Keratinocyte (primary cell): ENCODE measurements at regions not wholly inside any gene's neighbourhood (a gene's known extent, or its start where the extent isn't known, plus 50 kb on each side); places are given as distances from the start of the nearest gene placed in this dataset.

Experiments
- DNase-seq: peaks from one replicate; pipeline ENCODE4 v3.0.0-alpha.2; 2011; ENCODE audit warnings: low read depth, missing footprints, low spot score
- FAIRE-seq: peaks from 2 replicates; lab custom pipeline; 2011; peaks lifted over from hg19 to GRCh38; lab: Jason Lieb, UNC
- H2AFZ ChIP-seq: 2 replicates; pipeline ENCODE4 v1.6.0; 2012; ENCODE audit warnings: low read length, control low read depth, inconsistent platforms; ENCODE audit not compliant: control insufficient read depth
- H3K27ac ChIP-seq: 2 replicates; pipeline ENCODE4 v1.5.1; 2011; ENCODE audit warnings: low read length; ENCODE audit not compliant: control insufficient read depth, insufficient read depth
- H3K27me3 ChIP-seq: 3 replicates; pipeline ENCODE4 v1.6.0; 2011; ENCODE audit warnings: low read length; ENCODE audit not compliant: control insufficient read depth, insufficient read depth; ENCODE audit errors: extremely low read depth
- H3K36me3 ChIP-seq, 2 experiments: 2 replicates in 1 of 2; 3 replicates in 1 of 2; pipeline ENCODE4 v1.5.1; 2011; ENCODE audit warnings: low read length in 2 of 2, mild to moderate bottlenecking in 1 of 2; ENCODE audit not compliant: control insufficient read depth in 2 of 2, insufficient read depth in 2 of 2; ENCODE audit errors: extremely low read depth in 1 of 2
- H3K4me1 ChIP-seq: 3 replicates; pipeline ENCODE4 v1.5.1; 2011; ENCODE audit warnings: low read length; ENCODE audit not compliant: control insufficient read depth, insufficient read depth; ENCODE audit errors: extremely low read depth
- H3K4me2 ChIP-seq: 3 replicates; pipeline ENCODE4 v1.6.0; 2011; ENCODE audit warnings: low read depth, low read length; ENCODE audit not compliant: control insufficient read depth, insufficient read depth; ENCODE audit errors: extremely low read depth
- H3K4me3 ChIP-seq, 3 experiments: fragments of 200-600 bp in 1 of 3; sonication (generic) in 1 of 3; 2 replicates in 2 of 3; 3 replicates in 1 of 3; pipeline ENCODE4 v1.5.1; 2011 to 2016; ENCODE audit warnings: low read length in 3 of 3, mild to moderate bottlenecking in 3 of 3, control low read depth in 2 of 3, inconsistent platforms in 1 of 3, low read depth in 1 of 3, mixed read lengths in 1 of 3, mixed run types in 1 of 3, moderate library complexity in 1 of 3; ENCODE audit not compliant: control insufficient read depth in 2 of 3, insufficient read depth in 2 of 3; ENCODE audit errors: extremely low read depth in 1 of 3
- H3K79me2 ChIP-seq: 2 replicates; pipeline ENCODE4 v1.6.0; 2012; ENCODE audit warnings: low read length; ENCODE audit not compliant: control insufficient read depth, insufficient read depth
- H3K9ac ChIP-seq: 3 replicates; pipeline ENCODE4 v1.6.0; 2011; ENCODE audit warnings: low read length; ENCODE audit not compliant: control insufficient read depth, insufficient read depth; ENCODE audit errors: extremely low read depth
- H3K9me1 ChIP-seq: 3 replicates; pipeline ENCODE4 v1.6.0; 2011; ENCODE audit warnings: low read length; ENCODE audit not compliant: control insufficient read depth, insufficient read depth; ENCODE audit errors: extremely low read depth
- H3K9me3 ChIP-seq: 2 replicates; pipeline ENCODE4 v1.5.1; 2012; ENCODE audit warnings: low read depth, low read length; ENCODE audit not compliant: control insufficient read depth
- H4K20me1 ChIP-seq: 3 replicates; pipeline ENCODE4 v1.6.0; 2011; ENCODE audit warnings: low read length; ENCODE audit not compliant: control insufficient read depth, insufficient read depth; ENCODE audit errors: extremely low read depth
- EZH2 ChIP-seq: IDR thresholded peaks from one replicate; pipeline ENCODE4 v1.6.1; 2012; ENCODE audit warnings: inconsistent platforms, mild to moderate bottlenecking, low read length, moderate library complexity
- dilution Hi-C: fragments of 300-500 bp; cut with MboI; formaldehyde crosslinking; loops from one replicate; pipeline ENCODE4 v1.7.0; 2020; ENCODE audit warnings: low sequenced_read_pairs; ENCODE audit not compliant: extremely low pct_ligation_motif_present
- TF ChIP-seq, protein P1 (sequence below), 3 experiments: IDR thresholded peaks in 1 of 3; conservative IDR thresholded peaks in 1 of 3; optimal IDR thresholded peaks in 1 of 3; 2 replicates in 2 of 3; 3 replicates in 1 of 3; pipeline versions ENCODE3 to v1.5.1; 2011; ENCODE audit warnings: low read length in 3 of 3, mild to moderate bottlenecking in 3 of 3, moderate library complexity in 2 of 3, control low read depth in 1 of 3, inconsistent platforms in 1 of 3; ENCODE audit not compliant: insufficient read depth in 2 of 3; ENCODE audit errors: extremely low read depth in 1 of 3

DNA sequence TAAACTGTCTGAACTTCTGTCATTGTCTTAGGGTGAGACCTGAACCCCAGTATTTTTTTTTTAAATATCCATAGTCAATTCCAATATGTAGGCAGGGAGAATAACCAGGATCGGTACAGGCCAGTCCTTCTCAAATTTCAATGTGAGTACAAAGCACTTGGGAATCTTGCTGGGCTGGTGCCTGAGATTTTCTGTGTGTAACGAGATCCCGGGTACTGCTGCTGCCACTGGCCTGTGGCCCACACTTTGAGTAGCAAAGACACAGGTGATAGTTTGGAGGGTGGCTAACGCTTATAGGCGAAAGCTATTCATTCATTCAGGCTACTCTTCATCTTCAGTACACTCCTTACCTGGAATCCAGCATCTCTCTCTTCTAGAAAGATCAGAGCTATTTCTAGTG is 923.6 kb upstream of the TENM3 start:
- DNase-seq (no peak), FAIRE-seq (no peak)
- H4K20me1 ChIP-seq, result no peaks in the 10 kb centered on the region
- H3K4me1 ChIP-seq, result no peaks in the 10 kb centered on the region
- H3K36me3 ChIP-seq, result no peaks in the 10 kb centered on the region
- H3K27me3 ChIP-seq, result no peaks in the 10 kb centered on the region
- no peaks in the 10 kb centered on the region for H3K79me2 ChIP-seq
- H2AFZ ChIP-seq, result no peak overlapping the region
- no peak overlapping the region for H3K9ac ChIP-seq
- H3K27ac ChIP-seq, result no peak overlapping the region
- no peaks in the 10 kb centered on the region for H3K9me3 ChIP-seq
- no peaks in the 10 kb centered on the region for H3K9me1 ChIP-seq
- H3K4me3 ChIP-seq, result no peak overlapping the region
- dilution Hi-C loops, result no loop called here
- TF ChIP-seq, protein P1, sequence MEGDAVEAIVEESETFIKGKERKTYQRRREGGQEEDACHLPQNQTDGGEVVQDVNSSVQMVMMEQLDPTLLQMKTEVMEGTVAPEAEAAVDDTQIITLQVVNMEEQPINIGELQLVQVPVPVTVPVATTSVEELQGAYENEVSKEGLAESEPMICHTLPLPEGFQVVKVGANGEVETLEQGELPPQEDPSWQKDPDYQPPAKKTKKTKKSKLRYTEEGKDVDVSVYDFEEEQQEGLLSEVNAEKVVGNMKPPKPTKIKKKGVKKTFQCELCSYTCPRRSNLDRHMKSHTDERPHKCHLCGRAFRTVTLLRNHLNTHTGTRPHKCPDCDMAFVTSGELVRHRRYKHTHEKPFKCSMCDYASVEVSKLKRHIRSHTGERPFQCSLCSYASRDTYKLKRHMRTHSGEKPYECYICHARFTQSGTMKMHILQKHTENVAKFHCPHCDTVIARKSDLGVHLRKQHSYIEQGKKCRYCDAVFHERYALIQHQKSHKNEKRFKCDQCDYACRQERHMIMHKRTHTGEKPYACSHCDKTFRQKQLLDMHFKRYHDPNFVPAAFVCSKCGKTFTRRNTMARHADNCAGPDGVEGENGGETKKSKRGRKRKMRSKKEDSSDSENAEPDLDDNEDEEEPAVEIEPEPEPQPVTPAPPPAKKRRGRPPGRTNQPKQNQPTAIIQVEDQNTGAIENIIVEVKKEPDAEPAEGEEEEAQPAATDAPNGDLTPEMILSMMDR (optimal IDR thresholded peaks at IDR 0.05 in 1 of 3, IDR thresholded peaks at IDR 0.05 in 1 of 3, conservative IDR thresholded peaks at IDR 0.05 in 1 of 3; ENCODE audit: extremely low read depth in 1 of 3, insufficient read depth in 2 of 3, low read length in 3 of 3), result no peak
- TF ChIP-seq EZH2, result no peak
- H3K4me2 ChIP-seq, result no peak overlapping the region

DNA sequence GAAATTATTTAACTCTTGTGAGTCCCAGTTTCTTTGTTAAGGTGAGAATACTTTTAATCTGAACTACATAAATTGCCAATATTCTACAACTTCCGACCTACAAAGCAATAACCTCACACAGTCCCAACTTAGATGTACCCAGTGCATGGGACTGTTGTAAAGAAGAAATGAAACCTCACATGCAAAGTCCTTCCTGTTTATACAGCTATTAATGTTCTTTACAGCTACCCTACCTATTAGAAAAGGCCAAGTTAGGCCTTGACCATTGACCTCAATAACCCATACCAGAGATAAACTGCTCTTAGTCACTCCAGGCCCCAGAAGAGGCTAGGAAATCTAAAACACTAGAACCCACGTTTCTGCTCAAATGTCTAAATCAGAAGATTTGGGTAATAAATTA is 920.1 kb upstream of the TENM3 start:
- no peaks in the 10 kb centered on the region for H3K36me3 ChIP-seq
- H4K20me1 ChIP-seq, result no peaks in the 10 kb centered on the region
- DNase-seq, result no peak
- H3K9me1 ChIP-seq, result no peaks in the 10 kb centered on the region
- H2AFZ ChIP-seq, result no peak overlapping the region
- no peak overlapping the region for H3K4me3 ChIP-seq
- dilution Hi-C loops, result no loop called here
- no peaks in the 10 kb centered on the region for H3K9me3 ChIP-seq
- H3K9ac ChIP-seq, result no peak overlapping the region
- H3K4me2 ChIP-seq, result no peak overlapping the region
- H3K27ac ChIP-seq, result no peak overlapping the region
- TF ChIP-seq, protein P1 (optimal IDR thresholded peaks at IDR 0.05 in 1 of 3, IDR thresholded peaks at IDR 0.05 in 1 of 3, conservative IDR thresholded peaks at IDR 0.05 in 1 of 3; ENCODE audit: extremely low read depth in 1 of 3, insufficient read depth in 2 of 3, low read length in 3 of 3), result no peak
- TF ChIP-seq EZH2, result no peak
- H3K79me2 ChIP-seq, result no peaks in the 10 kb centered on the region
- no peaks in the 10 kb centered on the region for H3K4me1 ChIP-seq
- H3K27me3 ChIP-seq, result no peaks in the 10 kb centered on the region
- no peak for FAIRE-seq
